ENCODE measurements at regions not wholly inside any gene's neighbourhood (a gene's known extent, or its start where the extent isn't known, plus 50 kb on each side); places are given as distances from the start of the nearest gene placed in this dataset.
"Not testable (repeated sequence)": the region's sequence is repeated elsewhere in the genome, so short reads cannot be mapped to it uniquely, and the experiment has no call there.

GRCh38 chr4:49129870-49130269, 143.8 kb downstream of the CWH43 start:
- H3K9me3 ChIP-seq (replicated peaks in 1 of 2; ENCODE audit: control insufficient read depth in 1 of 2, insufficient read depth in 1 of 2, low read length in 2 of 2); H3K27ac ChIP-seq (ENCODE audit: low read depth in 1 of 2, low read length in 2 of 2); H3K36me3 Mint-ChIP-seq; H3K27me3 Mint-ChIP-seq (ENCODE audit: low read depth in 3 of 3); H3K4me2 ChIP-seq (replicated peaks; ENCODE audit: extremely low read depth, low read length, poor library complexity, severe bottlenecking); H3K4me3 ChIP-seq (replicated peaks in 1 of 3; ENCODE audit: low read depth in 2 of 3, low read length in 3 of 3); DNase-seq; H3K9ac ChIP-seq (ENCODE audit: insufficient read depth, low read length, poor library complexity, severe bottlenecking); H2AFZ ChIP-seq (ENCODE audit: insufficient read depth, low read depth, low read length, poor library complexity, severe bottlenecking); H3K27ac Mint-ChIP-seq; H3K36me3 ChIP-seq (replicated peaks in 1 of 2; ENCODE audit: control insufficient read depth in 1 of 2, insufficient read depth in 2 of 2, low read length in 2 of 2); H4K20me1 ChIP-seq (ENCODE audit: insufficient read depth, low read length); H3K4me1 ChIP-seq (ENCODE audit: control insufficient read depth in 1 of 2, insufficient read depth in 2 of 2, low read length in 2 of 2); H3K4me3 Mint-ChIP-seq; H3K4me1 Mint-ChIP-seq; H3K79me2 ChIP-seq (ENCODE audit: insufficient read depth, low read length); intact Hi-C loops (cut with micrococcal nuclease); H3K27me3 ChIP-seq (ENCODE audit: control insufficient read depth in 2 of 2, insufficient read depth in 2 of 2, low read length in 2 of 2): not testable (repeated sequence)
- WGBS (ENCODE audit: insufficient coverage): no CpG with 5 or more reads among the region's 8 CpGs
- peaks cover 7 to 18% (median 11%) of the 10 kb centered on the region in 7 donors for H3K9me3 Mint-ChIP-seq

GRCh38 chr4:49130724-49131123, 144.6 kb downstream of the CWH43 start:
- H3K36me3 ChIP-seq (replicated peaks in 1 of 2; ENCODE audit: control insufficient read depth in 1 of 2, insufficient read depth in 2 of 2, low read length in 2 of 2); H3K27me3 ChIP-seq (ENCODE audit: control insufficient read depth in 2 of 2, insufficient read depth in 2 of 2, low read length in 2 of 2); H3K9ac ChIP-seq (ENCODE audit: insufficient read depth, low read length, poor library complexity, severe bottlenecking); H3K9me3 ChIP-seq (replicated peaks in 1 of 2; ENCODE audit: control insufficient read depth in 1 of 2, insufficient read depth in 1 of 2, low read length in 2 of 2); H3K79me2 ChIP-seq (ENCODE audit: insufficient read depth, low read length); H3K4me3 Mint-ChIP-seq; H3K4me1 Mint-ChIP-seq; H3K27ac Mint-ChIP-seq; H2AFZ ChIP-seq (ENCODE audit: insufficient read depth, low read depth, low read length, poor library complexity, severe bottlenecking); DNase-seq; H3K4me2 ChIP-seq (replicated peaks; ENCODE audit: extremely low read depth, low read length, poor library complexity, severe bottlenecking); intact Hi-C loops (cut with micrococcal nuclease); H3K4me3 ChIP-seq (replicated peaks in 1 of 3; ENCODE audit: low read depth in 2 of 3, low read length in 3 of 3); H4K20me1 ChIP-seq (ENCODE audit: insufficient read depth, low read length); H3K27me3 Mint-ChIP-seq (ENCODE audit: low read depth in 3 of 3); H3K4me1 ChIP-seq (ENCODE audit: control insufficient read depth in 1 of 2, insufficient read depth in 2 of 2, low read length in 2 of 2); H3K27ac ChIP-seq (ENCODE audit: low read depth in 1 of 2, low read length in 2 of 2); H3K36me3 Mint-ChIP-seq: not testable (repeated sequence)
- peaks cover 7 to 19% (median 13%) of the 10 kb centered on the region in 7 donors for H3K9me3 Mint-ChIP-seq
- no CpG with 5 or more reads among the region's 7 CpGs for WGBS (ENCODE audit: insufficient coverage)

GRCh38 chr4:49137043-49137442, 151.0 kb downstream of the CWH43 start:
- H3K36me3 ChIP-seq (replicated peaks in 1 of 2; ENCODE audit: control insufficient read depth in 1 of 2, insufficient read depth in 2 of 2, low read length in 2 of 2); H3K9ac ChIP-seq (ENCODE audit: insufficient read depth, low read length, poor library complexity, severe bottlenecking); H3K4me3 ChIP-seq (replicated peaks in 1 of 3; ENCODE audit: low read depth in 2 of 3, low read length in 3 of 3); DNase-seq; H3K4me3 Mint-ChIP-seq; intact Hi-C loops (cut with micrococcal nuclease); H3K36me3 Mint-ChIP-seq; H3K79me2 ChIP-seq (ENCODE audit: insufficient read depth, low read length); H4K20me1 ChIP-seq (ENCODE audit: insufficient read depth, low read length); H3K27me3 Mint-ChIP-seq (ENCODE audit: low read depth in 3 of 3); H3K4me1 Mint-ChIP-seq; H3K4me1 ChIP-seq (ENCODE audit: control insufficient read depth in 1 of 2, insufficient read depth in 2 of 2, low read length in 2 of 2); H3K4me2 ChIP-seq (replicated peaks; ENCODE audit: extremely low read depth, low read length, poor library complexity, severe bottlenecking); H2AFZ ChIP-seq (ENCODE audit: insufficient read depth, low read depth, low read length, poor library complexity, severe bottlenecking); H3K27me3 ChIP-seq (ENCODE audit: control insufficient read depth in 2 of 2, insufficient read depth in 2 of 2, low read length in 2 of 2); H3K27ac ChIP-seq (ENCODE audit: low read depth in 1 of 2, low read length in 2 of 2); H3K27ac Mint-ChIP-seq: not testable (repeated sequence)
- peaks cover 11 to 15% of the 10 kb centered on the region in 2 donors for H3K9me3 ChIP-seq (replicated peaks in 1 of 2; ENCODE audit: control insufficient read depth in 1 of 2, insufficient read depth in 1 of 2, low read length in 2 of 2)
- WGBS (ENCODE audit: insufficient coverage): no CpG with 5 or more reads among the region's 10 CpGs
- peaks cover 15 to 25% (median 22%) of the 10 kb centered on the region in 7 donors for H3K9me3 Mint-ChIP-seq

- H3K36me3 Mint-ChIP-seq; intact Hi-C loops (cut with micrococcal nuclease); H2AFZ ChIP-seq (ENCODE audit: insufficient read depth, low read depth, low read length, poor library complexity, severe bottlenecking); H3K27ac ChIP-seq (ENCODE audit: low read depth in 1 of 2, low read length in 2 of 2); H3K36me3 ChIP-seq (replicated peaks in 1 of 2; ENCODE audit: control insufficient read depth in 1 of 2, insufficient read depth in 2 of 2, low read length in 2 of 2); DNase-seq; H3K4me1 ChIP-seq (ENCODE audit: control insufficient read depth in 1 of 2, insufficient read depth in 2 of 2, low read length in 2 of 2); H3K4me2 ChIP-seq (replicated peaks; ENCODE audit: extremely low read depth, low read length, poor library complexity, severe bottlenecking); H3K27me3 ChIP-seq (ENCODE audit: control insufficient read depth in 2 of 2, insufficient read depth in 2 of 2, low read length in 2 of 2); H3K4me3 ChIP-seq (replicated peaks in 1 of 3; ENCODE audit: low read depth in 2 of 3, low read length in 3 of 3); H3K27ac Mint-ChIP-seq; H3K9ac ChIP-seq (ENCODE audit: insufficient read depth, low read length, poor library complexity, severe bottlenecking); H4K20me1 ChIP-seq (ENCODE audit: insufficient read depth, low read length); H3K79me2 ChIP-seq (ENCODE audit: insufficient read depth, low read length); H3K27me3 Mint-ChIP-seq (ENCODE audit: low read depth in 3 of 3); H3K4me1 Mint-ChIP-seq; H3K4me3 Mint-ChIP-seq: not testable (repeated sequence)
- no CpG with 5 or more reads among the region's 6 CpGs for WGBS (ENCODE audit: insufficient coverage)
- peaks cover 17 to 28% (median 25%) of the 10 kb centered on the region in 7 donors for H3K9me3 Mint-ChIP-seq
- H3K9me3 ChIP-seq (replicated peaks in 1 of 2; ENCODE audit: control insufficient read depth in 1 of 2, insufficient read depth in 1 of 2, low read length in 2 of 2): peaks cover 11 to 19% of the 10 kb centered on the region in 2 donors
Observed at GRCh38 chr4:49137961-49138360, 151.9 kb downstream of the CWH43 start.
